NOMO-1 treated with DMSO at 0.1 percent for 48 hours (cell line): ENCODE measurements at regions not wholly inside any gene's neighbourhood (a gene's known extent, or its start where the extent isn't known, plus 50 kb on each side); places are given as distances from the start of the nearest gene placed in this dataset.

Experiments
- DNase-seq: peaks from one replicate; lab custom pipeline; 2025; ENCODE audit not compliant: unreplicated experiment; lab: John Stamatoyannopoulos, UW

GRCh38 chr10:131000743-131001142 lies 310.8 kb downstream of the TCERG1L start:
- DNase-seq, result no peak

GRCh38 chr10:131001438-131001837 lies 310.1 kb downstream of the TCERG1L start:
- no peak for DNase-seq

DNA sequence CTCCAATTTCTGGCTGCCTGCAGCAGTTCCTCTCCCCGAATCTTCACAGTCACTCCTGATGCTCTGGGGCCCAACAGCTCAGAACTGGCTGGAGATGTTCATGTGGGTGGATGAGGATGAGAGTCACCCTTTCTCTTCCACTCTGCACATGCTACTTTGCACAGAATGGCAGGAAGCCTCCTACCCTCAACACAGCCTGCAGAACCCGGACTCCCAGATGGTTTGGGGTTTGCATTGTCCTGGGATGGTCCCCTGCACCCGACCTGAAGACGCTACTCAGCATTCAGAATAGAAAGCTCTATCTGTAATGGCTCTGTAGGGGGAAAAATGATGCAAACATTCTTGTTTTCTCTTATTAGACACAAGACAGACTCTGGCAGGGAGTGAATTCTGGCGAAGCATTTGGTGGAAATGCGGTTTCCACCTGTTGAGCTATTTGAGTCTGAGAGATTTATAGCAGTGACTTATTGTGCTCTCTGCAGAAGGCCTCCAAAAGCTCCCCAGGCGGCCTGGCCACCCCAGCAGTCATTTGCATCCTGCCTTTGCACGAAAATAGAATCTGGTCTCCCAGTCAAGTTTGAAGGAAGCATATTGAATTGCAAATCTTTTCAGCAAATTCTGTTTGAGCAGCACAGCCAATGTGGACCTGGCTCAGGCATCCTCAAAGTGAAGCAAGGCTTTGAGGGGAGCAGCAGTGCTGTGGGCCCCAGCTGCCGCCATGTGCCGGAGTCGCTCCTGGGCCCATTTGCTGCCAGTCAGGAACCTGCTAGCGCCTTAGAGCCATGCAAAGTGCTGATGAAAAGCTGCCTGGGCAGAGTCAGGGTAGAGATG lies 309.3 kb downstream of the TCERG1L start:
- no peak for DNase-seq

- DNase-seq, result no peak
Measured at GRCh38 chr10:131003455-131003854, 308.1 kb downstream of the TCERG1L start.

GRCh38 chr10:131004276-131004675 lies 307.2 kb downstream of the TCERG1L start:
- DNase-seq, result no peak

DNA sequence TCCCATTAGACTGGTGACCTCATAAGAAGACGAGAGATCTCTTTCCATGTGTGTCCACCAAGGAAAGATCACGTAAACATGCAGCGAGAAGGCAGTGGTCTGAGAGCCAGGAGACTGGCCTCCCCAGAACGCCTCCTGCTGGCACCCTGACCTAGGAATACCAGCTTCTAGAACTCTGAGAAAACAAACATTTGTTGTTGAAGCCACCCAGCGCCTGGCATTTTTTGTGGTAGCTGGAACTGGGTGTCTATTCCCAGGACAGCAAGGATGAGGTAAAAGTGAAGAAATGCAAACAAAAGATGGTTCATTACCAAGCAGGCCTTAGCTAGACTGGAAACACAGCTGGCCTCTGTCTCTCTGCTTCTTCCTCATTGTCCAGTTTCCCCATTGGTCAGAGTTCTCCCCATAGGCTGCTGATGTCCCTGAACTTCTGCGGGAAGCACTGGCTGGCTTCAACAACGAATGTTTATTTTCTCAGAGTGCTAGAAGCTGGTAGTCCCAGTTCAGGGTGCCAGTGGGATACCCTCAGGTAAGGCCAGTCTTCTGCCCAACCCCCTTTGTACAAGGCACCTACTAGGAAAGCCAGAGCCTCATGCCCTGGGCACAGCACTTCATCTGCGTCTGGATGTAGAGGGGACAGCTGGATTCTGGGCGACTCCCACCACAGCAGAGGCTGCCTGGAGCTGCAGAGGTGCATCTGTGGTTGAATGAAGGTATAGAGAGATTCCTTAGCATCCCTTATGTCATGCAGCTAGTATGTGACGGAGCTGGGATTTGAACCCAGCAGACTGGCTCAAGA lies 304.9 kb downstream of the TCERG1L start:
- DNase-seq, result no peak

DNA sequence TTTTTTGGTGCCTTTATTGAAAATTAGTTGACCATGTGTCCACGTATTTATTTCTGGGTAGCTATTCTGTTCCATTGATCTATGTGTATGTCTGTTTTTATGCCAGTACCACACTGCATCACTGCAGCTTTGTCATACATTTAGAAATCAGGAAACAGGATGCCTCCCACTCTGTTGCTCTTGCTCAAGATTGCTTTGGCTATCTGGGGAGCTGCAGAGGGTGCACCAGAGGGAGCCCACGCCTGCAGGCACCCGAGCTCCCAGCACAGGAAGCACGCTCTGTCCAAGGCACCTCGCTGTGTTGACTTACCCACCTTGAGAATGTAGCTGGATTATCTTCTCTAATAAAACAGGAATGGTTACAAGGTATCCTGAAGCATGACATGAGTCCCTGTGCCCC lies 301.7 kb downstream of the TCERG1L start:
- no peak for DNase-seq

GRCh38 chr10:131010965-131011575 lies 300.5 kb downstream of the TCERG1L start:
- DNase-seq, result no peak

DNA sequence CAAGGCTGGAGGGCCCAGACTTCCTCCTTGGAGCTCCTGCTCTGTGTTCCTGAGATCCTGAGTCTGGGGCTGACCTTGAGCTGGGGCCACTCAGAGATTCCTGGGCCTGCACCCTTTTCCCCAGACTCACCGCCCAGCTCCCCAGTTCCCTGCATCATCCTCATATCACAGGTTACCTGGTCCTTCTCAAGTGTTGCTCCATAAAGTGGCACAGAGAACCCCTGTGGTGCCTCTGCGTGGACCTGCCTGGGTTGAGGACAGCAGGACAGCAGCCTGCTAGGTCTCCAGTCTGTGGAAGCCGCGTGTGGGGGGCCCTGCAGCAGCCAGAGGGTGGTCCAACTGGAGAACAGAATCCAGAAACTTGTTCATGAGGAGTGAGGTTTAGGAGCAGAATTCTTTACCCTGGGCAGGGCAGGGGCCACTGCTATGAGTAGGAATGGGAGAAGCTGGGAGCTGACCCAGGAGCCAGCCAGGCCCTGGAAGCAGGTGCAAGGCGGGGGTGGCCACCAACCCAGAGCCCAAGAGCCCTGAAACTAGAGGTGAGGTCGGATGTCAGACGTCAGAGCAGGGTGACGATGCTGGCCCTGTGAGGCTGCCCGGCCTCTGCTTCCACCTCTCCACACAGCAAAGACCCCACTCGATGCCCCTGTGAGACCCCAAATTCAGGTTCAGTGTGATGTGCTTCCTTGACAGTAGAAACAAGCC lies 299.4 kb downstream of the TCERG1L start:
- DNase-seq, result no peak

- no peak for DNase-seq
Measured at GRCh38 chr10:131012641-131012985, 298.9 kb downstream of the TCERG1L start.

DNA sequence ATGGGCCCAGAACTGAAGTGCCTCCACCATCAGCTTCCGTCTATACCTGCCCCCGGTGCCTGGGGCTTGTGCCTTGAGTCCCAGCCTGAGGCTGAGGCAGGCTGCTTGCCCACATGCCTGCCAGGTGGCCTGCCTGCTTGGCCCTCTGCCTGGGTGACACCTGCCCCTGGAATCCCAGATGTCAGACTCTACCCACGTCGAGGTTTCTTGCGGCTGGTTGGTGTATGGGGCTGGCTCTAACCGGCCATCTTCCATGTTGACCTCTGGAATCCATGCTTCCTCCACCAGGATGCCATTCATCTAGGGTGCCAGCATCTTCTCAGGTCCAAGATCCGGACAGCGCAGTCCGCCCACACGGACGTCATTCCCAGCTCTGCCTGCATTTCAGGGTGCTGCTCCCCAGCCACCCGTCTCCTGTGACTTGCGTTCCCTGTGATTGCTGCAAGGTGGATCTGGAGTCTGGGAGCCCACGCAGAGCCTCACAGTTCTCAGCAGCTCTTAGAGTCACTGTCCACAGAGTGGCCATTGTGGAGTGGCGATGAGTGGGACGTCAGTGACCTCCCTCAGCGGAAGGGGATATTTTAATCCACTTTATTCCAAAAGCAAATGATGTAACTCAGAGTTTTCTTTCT lies 298.1 kb downstream of the TCERG1L start:
- DNase-seq, result no peak

GRCh38 chr10:131014271-131014670 lies 297.2 kb downstream of the TCERG1L start:
- DNase-seq, result no peak

DNA sequence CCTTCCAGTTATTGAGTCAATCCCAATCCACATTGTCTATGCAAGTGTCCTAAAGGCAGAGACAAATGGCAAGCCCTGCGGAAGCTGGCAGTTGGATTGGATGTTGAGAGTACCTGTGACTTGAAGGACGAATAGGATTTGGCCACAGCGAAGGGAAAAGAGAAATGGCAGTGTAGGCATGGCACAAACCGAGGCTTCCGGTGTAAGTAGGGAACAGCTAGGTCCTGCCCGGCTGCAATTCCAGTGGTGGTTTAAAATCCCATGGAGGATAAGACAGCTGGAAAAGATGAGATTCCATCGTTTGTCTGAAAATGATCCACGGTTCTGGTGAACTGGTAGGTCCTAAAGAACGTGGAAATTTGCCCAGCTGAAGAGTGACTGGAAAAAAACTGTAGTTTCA lies 296.2 kb downstream of the TCERG1L start:
- no peak for DNase-seq

GRCh38 chr10:131016556-131016955 lies 295.0 kb downstream of the TCERG1L start:
- DNase-seq, result no peak

- no peak for DNase-seq
Measured at GRCh38 chr10:131017566-131018285, 293.8 kb downstream of the TCERG1L start.

DNA sequence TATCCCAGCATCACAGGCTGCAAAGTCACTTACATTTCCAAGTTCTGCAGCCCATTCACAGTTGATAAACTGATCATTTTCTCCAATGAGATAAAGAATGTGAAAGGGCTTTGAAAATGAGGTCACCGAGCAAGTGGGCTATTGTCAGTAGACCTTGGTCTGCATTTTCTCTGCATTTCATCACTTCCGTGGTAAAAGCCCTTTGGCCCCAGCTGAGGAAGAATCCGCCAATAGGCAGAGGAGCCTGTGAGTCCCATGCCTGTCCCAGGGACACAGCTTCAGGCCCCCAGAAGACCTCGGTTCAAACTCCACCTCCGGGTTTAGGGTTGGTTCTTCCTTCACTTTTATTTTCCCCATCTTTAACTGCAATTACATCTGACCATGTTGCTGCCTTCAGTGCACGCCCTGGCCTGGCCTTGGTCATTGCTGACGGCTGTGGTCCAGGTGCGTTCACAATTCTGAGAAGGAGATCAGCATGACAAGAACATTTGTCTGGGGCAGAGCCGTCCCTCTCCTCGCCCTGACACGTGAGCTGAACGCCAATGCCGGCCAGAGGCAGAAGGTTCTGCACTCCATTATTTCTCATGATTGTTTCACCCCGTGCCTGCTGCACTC lies 292.5 kb downstream of the TCERG1L start:
- DNase-seq, result no peak

GRCh38 chr10:131019696-131020095 lies 291.8 kb downstream of the TCERG1L start:
- no peak for DNase-seq

DNA sequence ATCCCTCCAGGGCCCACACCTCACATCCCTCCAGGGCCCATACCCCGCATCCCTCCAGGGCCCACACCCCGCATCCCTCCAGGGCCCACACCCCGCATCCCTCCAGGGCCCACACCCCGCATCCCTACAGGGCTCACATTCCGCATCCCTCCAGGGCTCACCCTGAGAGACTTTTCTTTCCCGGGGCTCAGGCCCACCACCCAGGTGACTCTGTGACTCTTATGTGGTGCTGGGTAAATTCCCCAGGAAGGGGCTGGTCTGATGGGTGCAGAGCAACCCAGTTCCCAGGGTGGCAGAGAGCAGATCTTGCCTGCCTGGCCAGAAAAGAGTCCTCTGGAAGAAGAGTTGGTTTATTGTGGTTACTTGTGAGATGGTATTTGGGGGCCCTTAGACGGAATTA lies 290.7 kb downstream of the TCERG1L start:
- DNase-seq, result no peak

DNA sequence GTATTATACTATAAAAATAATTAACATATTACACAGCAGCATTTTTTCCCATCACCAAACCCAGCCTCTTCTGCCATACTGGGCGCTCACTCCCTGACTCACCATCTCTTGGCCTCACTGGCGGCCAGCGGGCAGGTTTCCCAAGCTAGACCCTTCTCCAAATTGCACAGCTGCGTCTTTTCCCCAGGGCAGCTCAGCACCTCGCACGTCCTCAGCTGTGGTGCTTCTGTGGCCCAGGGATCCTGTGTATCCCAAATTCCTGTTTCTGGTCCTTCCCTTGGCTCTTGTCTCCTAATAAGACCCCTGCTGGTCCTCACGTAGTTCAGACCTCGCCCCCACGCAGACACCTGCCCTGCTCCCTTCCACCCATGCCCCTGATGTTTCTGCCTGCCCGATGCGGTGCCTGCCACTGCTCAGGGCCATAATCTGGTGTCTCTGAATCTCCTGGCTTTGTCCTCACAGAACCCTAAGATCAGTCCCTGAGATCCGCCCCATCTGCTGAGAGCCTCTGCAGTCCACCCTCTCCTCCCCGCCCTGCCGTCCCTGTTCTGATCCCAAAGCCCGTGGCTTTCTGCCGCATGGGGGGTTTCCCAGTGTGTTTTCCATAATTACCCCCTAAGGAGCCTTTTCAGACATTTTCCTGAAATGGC lies 290.1 kb downstream of the TCERG1L start:
- no peak for DNase-seq
